Ovary (tissue), 3 donors: ENCODE measurements at regions not wholly inside any gene's neighbourhood (a gene's known extent, or its start where the extent isn't known, plus 50 kb on each side); places are given as distances from the start of the nearest gene placed in this dataset.

ENCODE experiments used
- CTCF ChIP-seq, 3 donors: fragments of 450-650 bp in 2 of 3; fragments of 200-600 bp in 1 of 3; IDR thresholded peaks; one replicate each; pipeline versions ENCODE4 v1.5.1 to v1.8.0; 2016 to 2022; ENCODE audit warnings: antibody characterized with exemption in 3 of 3, mild to moderate bottlenecking in 1 of 3
- EP300 ChIP-seq: sonication (generic); formaldehyde crosslinking; IDR thresholded peaks from one replicate; pipeline ENCODE4 v1.6.1; 2017; ENCODE audit warnings: antibody characterized with exemption
- POLR2A ChIP-seq: fragments of 450-650 bp; IDR thresholded peaks from one replicate; pipeline ENCODE4 v1.6.1; 2017; ENCODE audit warnings: antibody characterized with exemption, mild to moderate bottlenecking, moderate library complexity
- donor health status: DM: no; HTN: no; CAD: no.

GRCh38 chr2:12397854-12398253 lies 318.9 kb upstream of the TRIB2 start:
- no peak for TF ChIP-seq CTCF (IDR thresholded peaks at IDR 0.05)
- TF ChIP-seq POLR2A: no peak
- TF ChIP-seq EP300: no peak
